Astrocyte (in vitro differentiated cells and primary cell): ENCODE measurements at regions not wholly inside any gene's neighbourhood (a gene's known extent, or its start where the extent isn't known, plus 50 kb on each side); places are given as distances from the start of the nearest gene placed in this dataset.

ENCODE experiments used
- DNase-seq: peaks from one replicate; pipeline ENCODE4 v3.0.0-alpha.2; 2010; ENCODE audit warnings: low read depth
- FAIRE-seq: peaks from 2 replicates; lab custom pipeline; 2011; peaks lifted over from hg19 to GRCh38; lab: Jason Lieb, UNC
- H2AFZ ChIP-seq: 2 replicates; pipeline ENCODE4 v1.6.0; 2012; ENCODE audit warnings: low read depth, low read length, inconsistent platforms
- H3K27ac ChIP-seq: 2 replicates; pipeline ENCODE4 v1.5.1; 2011; ENCODE audit warnings: low read depth, low read length, inconsistent platforms
- H3K27me3 ChIP-seq: 2 replicates; pipeline ENCODE4 v1.6.0; 2011; ENCODE audit warnings: low read length, inconsistent platforms; ENCODE audit not compliant: insufficient read depth
- H3K36me3 ChIP-seq: 2 replicates; pipeline ENCODE4 v1.5.1; 2011; ENCODE audit warnings: low read length, inconsistent platforms; ENCODE audit not compliant: insufficient read depth
- H3K4me1 ChIP-seq: 2 replicates; pipeline ENCODE4 v1.5.1; 2011; ENCODE audit warnings: low read length, inconsistent platforms; ENCODE audit not compliant: insufficient read depth
- H3K4me2 ChIP-seq: 2 replicates; pipeline ENCODE4 v1.6.0; 2012; ENCODE audit warnings: low read length, inconsistent platforms
- H3K4me3 ChIP-seq: 2 replicates; pipeline ENCODE4 v1.5.1; 2011; ENCODE audit warnings: low read depth, mild to moderate bottlenecking, low read length, inconsistent platforms; ENCODE audit not compliant: insufficient read depth
- H3K79me2 ChIP-seq: 2 replicates; pipeline ENCODE4 v1.6.0; 2012; ENCODE audit warnings: mild to moderate bottlenecking, low read length, inconsistent platforms; ENCODE audit not compliant: insufficient read depth
- H3K9ac ChIP-seq: 2 replicates; pipeline ENCODE4 v1.6.0; 2012; ENCODE audit warnings: mild to moderate bottlenecking, low read length, inconsistent platforms
- H3K9me3 ChIP-seq: 2 replicates; pipeline ENCODE4 v1.5.1; 2012; ENCODE audit warnings: low read depth, mild to moderate bottlenecking, low read length, inconsistent platforms; ENCODE audit not compliant: insufficient read depth
- H4K20me1 ChIP-seq: 2 replicates; pipeline ENCODE4 v1.6.0; 2012; ENCODE audit warnings: low read length, inconsistent platforms; ENCODE audit not compliant: insufficient read depth
- H3K27ac Mint-ChIP-seq: one replicate; pipeline ENCODE4 v1.8.0; 2021; ENCODE audit warnings: mild to moderate bottlenecking, mixed read lengths; ENCODE audit not compliant: unreplicated experiment
- H3K27me3 Mint-ChIP-seq: one replicate; pipeline ENCODE4 v1.8.0; 2021; ENCODE audit warnings: low read depth, mixed read lengths; ENCODE audit not compliant: unreplicated experiment
- H3K36me3 Mint-ChIP-seq: one replicate; pipeline ENCODE4 v1.8.0; 2021; ENCODE audit warnings: low read depth, mixed read lengths; ENCODE audit not compliant: unreplicated experiment
- H3K4me1 Mint-ChIP-seq: one replicate; pipeline ENCODE4 v1.8.0; 2021; ENCODE audit warnings: low read depth, mixed read lengths; ENCODE audit not compliant: unreplicated experiment
- H3K4me3 Mint-ChIP-seq: one replicate; pipeline ENCODE4 v1.8.0; 2021; ENCODE audit warnings: mild to moderate bottlenecking, moderate library complexity, mixed read lengths; ENCODE audit not compliant: unreplicated experiment
- H3K9me3 Mint-ChIP-seq: one replicate; pipeline ENCODE4 v1.8.0; 2021; ENCODE audit warnings: mild to moderate bottlenecking, mixed read lengths; ENCODE audit not compliant: unreplicated experiment
- EZH2 ChIP-seq: IDR thresholded peaks from 2 replicates; pipeline ENCODE4 v1.6.1; 2012; ENCODE audit warnings: mild to moderate bottlenecking, low read length, inconsistent platforms; ENCODE audit not compliant: insufficient read depth
- TF ChIP-seq, protein P1 (sequence below): IDR thresholded peaks from 2 replicates; pipeline ENCODE4 v1.5.1; 2011; ENCODE audit warnings: low read depth, mild to moderate bottlenecking, inconsistent platforms, low read length, moderate library complexity; ENCODE audit not compliant: insufficient read depth

DNA sequence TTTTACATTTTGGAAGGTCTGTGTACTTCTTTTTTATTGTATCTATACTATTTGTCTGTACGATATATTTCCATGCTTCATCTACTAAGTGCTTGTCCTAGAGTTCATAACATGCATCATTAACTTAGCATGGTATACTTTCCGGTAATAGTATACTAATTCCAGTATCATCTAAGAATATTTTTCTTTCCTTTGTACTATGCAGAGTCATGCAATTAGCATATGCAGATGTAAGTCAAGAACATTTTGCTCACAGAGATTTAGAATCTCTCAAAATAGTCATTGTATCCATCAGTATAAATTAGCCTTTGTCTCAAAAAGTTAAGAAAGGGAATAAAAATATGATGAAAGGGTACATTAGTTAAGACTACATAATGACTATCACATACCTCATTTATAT lies 770.4 kb upstream of the GRAMD2B start:
- H3K27ac Mint-ChIP-seq = no peak overlapping the region
- H3K4me3 Mint-ChIP-seq = no peak overlapping the region
- TF ChIP-seq EZH2 = no peak
- TF ChIP-seq, protein P1, sequence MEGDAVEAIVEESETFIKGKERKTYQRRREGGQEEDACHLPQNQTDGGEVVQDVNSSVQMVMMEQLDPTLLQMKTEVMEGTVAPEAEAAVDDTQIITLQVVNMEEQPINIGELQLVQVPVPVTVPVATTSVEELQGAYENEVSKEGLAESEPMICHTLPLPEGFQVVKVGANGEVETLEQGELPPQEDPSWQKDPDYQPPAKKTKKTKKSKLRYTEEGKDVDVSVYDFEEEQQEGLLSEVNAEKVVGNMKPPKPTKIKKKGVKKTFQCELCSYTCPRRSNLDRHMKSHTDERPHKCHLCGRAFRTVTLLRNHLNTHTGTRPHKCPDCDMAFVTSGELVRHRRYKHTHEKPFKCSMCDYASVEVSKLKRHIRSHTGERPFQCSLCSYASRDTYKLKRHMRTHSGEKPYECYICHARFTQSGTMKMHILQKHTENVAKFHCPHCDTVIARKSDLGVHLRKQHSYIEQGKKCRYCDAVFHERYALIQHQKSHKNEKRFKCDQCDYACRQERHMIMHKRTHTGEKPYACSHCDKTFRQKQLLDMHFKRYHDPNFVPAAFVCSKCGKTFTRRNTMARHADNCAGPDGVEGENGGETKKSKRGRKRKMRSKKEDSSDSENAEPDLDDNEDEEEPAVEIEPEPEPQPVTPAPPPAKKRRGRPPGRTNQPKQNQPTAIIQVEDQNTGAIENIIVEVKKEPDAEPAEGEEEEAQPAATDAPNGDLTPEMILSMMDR = no peak
- H3K79me2 ChIP-seq = no peaks in the 10 kb centered on the region
- no peaks in the 10 kb centered on the region for H3K27me3 ChIP-seq
- H3K9me3 ChIP-seq = no peaks in the 10 kb centered on the region
- no peak for FAIRE-seq
- no peak overlapping the region for H3K27ac ChIP-seq
- no peak overlapping the region for H2AFZ ChIP-seq
- H3K9ac ChIP-seq = no peak overlapping the region
- H3K4me3 ChIP-seq = no peak overlapping the region
- no peak overlapping the region for H3K4me2 ChIP-seq
- DNase-seq = no peak
- H3K4me1 ChIP-seq = no peaks in the 10 kb centered on the region
- peaks cover 3% of the 10 kb centered on the region for H3K4me1 Mint-ChIP-seq
- H3K36me3 Mint-ChIP-seq = no peaks in the 10 kb centered on the region
- H3K36me3 ChIP-seq = no peaks in the 10 kb centered on the region
- no peaks in the 10 kb centered on the region for H3K27me3 Mint-ChIP-seq
- H3K9me3 Mint-ChIP-seq = no peaks in the 10 kb centered on the region
- no peaks in the 10 kb centered on the region for H4K20me1 ChIP-seq

DNA sequence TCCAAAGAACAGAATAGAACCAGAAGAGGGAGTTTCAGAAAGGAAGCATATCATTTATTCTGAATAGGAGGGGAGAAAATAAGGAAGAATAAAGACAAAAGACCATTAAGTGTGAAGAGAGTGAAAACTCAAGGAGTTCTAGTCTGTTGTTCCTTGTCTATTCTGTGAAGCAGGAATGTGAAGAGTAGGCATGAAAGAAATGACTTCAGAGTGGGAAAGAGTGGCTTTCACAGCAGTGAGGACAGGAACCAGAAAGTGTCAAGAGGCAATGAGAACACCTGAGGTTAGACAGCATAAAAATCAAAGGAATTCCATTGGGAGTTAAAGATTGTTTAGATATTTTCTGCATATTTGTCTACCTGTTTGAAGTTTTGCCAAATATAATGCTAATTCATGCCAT lies 768.8 kb upstream of the GRAMD2B start:
- Histone ChIP-seq H3K27me3 (no peaks in the 10 kb centered on the region), H3K4me1 (no peaks in the 10 kb centered on the region), H2AFZ (no peak overlapping the region), H3K4me3 (no peak overlapping the region), H3K9ac (no peak overlapping the region), H3K36me3 (no peaks in the 10 kb centered on the region), H4K20me1 (no peaks in the 10 kb centered on the region), H3K4me2 (no peak overlapping the region), H3K9me3 (no peaks in the 10 kb centered on the region), H3K79me2 (no peaks in the 10 kb centered on the region), H3K27ac (no peak overlapping the region)
- TF ChIP-seq, protein P1 = no peak
- Mint-ChIP-seq H3K36me3 (no peaks in the 10 kb centered on the region), H3K4me1 (peaks cover 3% of the 10 kb centered on the region), H3K27me3 (no peaks in the 10 kb centered on the region), H3K4me3 (no peak overlapping the region), H3K9me3 (no peaks in the 10 kb centered on the region), H3K27ac (no peak overlapping the region)
- DNase-seq (no peak), FAIRE-seq (no peak)

DNA sequence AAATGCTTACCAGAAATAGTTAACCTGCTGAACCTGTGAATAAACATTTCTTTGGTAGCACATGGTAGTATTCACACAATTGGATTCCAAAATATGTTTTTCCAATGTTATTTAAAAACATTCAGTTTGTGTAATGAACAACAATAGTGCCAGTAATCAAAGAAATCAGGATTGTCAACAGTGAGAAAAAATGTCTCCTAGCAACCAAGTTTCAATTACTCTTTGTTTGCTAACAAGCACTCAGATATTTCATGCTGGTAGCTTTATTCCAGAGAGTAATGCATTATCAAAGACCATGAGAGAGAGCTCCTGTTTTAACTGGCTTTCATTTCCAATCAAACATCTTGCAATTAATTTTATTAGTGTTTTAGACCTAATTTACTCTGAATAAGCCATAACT lies 768.1 kb upstream of the GRAMD2B start:
- no peaks in the 10 kb centered on the region for H3K36me3 Mint-ChIP-seq
- H3K27me3 Mint-ChIP-seq = no peaks in the 10 kb centered on the region
- H3K4me2 ChIP-seq = no peak overlapping the region
- no peak overlapping the region for H3K27ac ChIP-seq
- no peak overlapping the region for H3K9ac ChIP-seq
- H3K36me3 ChIP-seq = no peaks in the 10 kb centered on the region
- no peak for FAIRE-seq
- no peak for DNase-seq
- no peaks in the 10 kb centered on the region for H3K79me2 ChIP-seq
- H3K27me3 ChIP-seq = no peaks in the 10 kb centered on the region
- no peak overlapping the region for H3K4me3 ChIP-seq
- no peak overlapping the region for H2AFZ ChIP-seq
- H3K9me3 ChIP-seq = no peaks in the 10 kb centered on the region
- no peak for TF ChIP-seq EZH2
- TF ChIP-seq, protein P1 = no peak
- H3K4me3 Mint-ChIP-seq = no peak overlapping the region
- no peak overlapping the region for H3K27ac Mint-ChIP-seq
- no peaks in the 10 kb centered on the region for H3K4me1 ChIP-seq
- no peaks in the 10 kb centered on the region for H3K9me3 Mint-ChIP-seq
- H4K20me1 ChIP-seq = no peaks in the 10 kb centered on the region
- H3K4me1 Mint-ChIP-seq = peaks cover 8% of the 10 kb centered on the region
